H9 (cell line): ENCODE measurements at regions not wholly inside any gene's neighbourhood (a gene's known extent, or its start where the extent isn't known, plus 50 kb on each side); places are given as distances from the start of the nearest gene placed in this dataset.
"Not testable (repeated sequence)": the region's sequence is repeated elsewhere in the genome, so short reads cannot be mapped to it uniquely, and the experiment has no call there.

Experiments used
- DNase-seq: peaks from one replicate; pipeline ENCODE4 v3.0.0-alpha.2; 2017
- H2AFZ ChIP-seq: one replicate; pipeline ENCODE4 v1.6.1; 2013; ENCODE audit warnings: mild to moderate bottlenecking, low read length, control low read depth, moderate library complexity
- H2AK5ac ChIP-seq: 2 replicates; pipeline ENCODE4 v1.6.1; 2013; ENCODE audit warnings: low read length, control low read depth, mixed read lengths; ENCODE audit not compliant: insufficient read length
- H2BK120ac ChIP-seq: one replicate; pipeline ENCODE4 v1.6.1; 2013; ENCODE audit warnings: low read depth, mild to moderate bottlenecking, low read length, control low read depth, inconsistent platforms; ENCODE audit not compliant: poor library complexity, severe bottlenecking
- H2BK12ac ChIP-seq: 2 replicates; pipeline ENCODE4 v1.6.1; 2013; ENCODE audit warnings: low read length, control low read depth, mixed read lengths, low read depth; ENCODE audit not compliant: insufficient read length
- H2BK15ac ChIP-seq: 2 replicates; pipeline ENCODE4 v1.6.1; 2013; ENCODE audit warnings: low read depth, low read length, control low read depth
- H2BK20ac ChIP-seq: one replicate; pipeline ENCODE4 v1.6.1; 2013; ENCODE audit warnings: low read depth, mild to moderate bottlenecking, low read length, control low read depth, inconsistent platforms; ENCODE audit not compliant: poor library complexity, severe bottlenecking
- H2BK5ac ChIP-seq: 2 replicates; pipeline ENCODE4 v1.6.1; 2013; ENCODE audit warnings: low read length, control low read depth, mixed read lengths; ENCODE audit not compliant: insufficient read length
- H3K14ac ChIP-seq: 2 replicates; pipeline ENCODE4 v1.6.1; 2013; ENCODE audit warnings: low read length, control low read depth; ENCODE audit not compliant: insufficient read depth
- H3K18ac ChIP-seq: 2 replicates; pipeline ENCODE4 v1.6.1; 2013; ENCODE audit warnings: low read depth, mild to moderate bottlenecking, mixed read lengths, low read length, control low read depth; ENCODE audit not compliant: insufficient read length
- H3K23ac ChIP-seq: 2 replicates; pipeline ENCODE4 v1.6.1; 2013; ENCODE audit warnings: low read length, control low read depth, mixed read lengths, low read depth; ENCODE audit not compliant: insufficient read length
- H3K23me2 ChIP-seq: 2 replicates; pipeline ENCODE4 v1.6.1; 2013; ENCODE audit warnings: low read depth, mild to moderate bottlenecking, mixed read lengths, low read length, control low read depth; ENCODE audit not compliant: insufficient read length, poor library complexity, severe bottlenecking
- H3K27ac ChIP-seq: 2 replicates; pipeline ENCODE4 v1.5.1; 2013; ENCODE audit warnings: low read length, control low read depth, mixed read lengths, low read depth; ENCODE audit not compliant: insufficient read length
- H3K27me3 ChIP-seq: 2 replicates; pipeline ENCODE4 v1.6.1; 2013; ENCODE audit warnings: low read length, control low read depth, inconsistent platforms; ENCODE audit not compliant: insufficient read depth
- H3K4ac ChIP-seq: 2 replicates; pipeline ENCODE4 v1.6.1; 2013; ENCODE audit warnings: low read depth, mild to moderate bottlenecking, control low read depth, inconsistent platforms, low read length, moderate library complexity
- H3K4me1 ChIP-seq: 2 replicates; pipeline ENCODE4 v1.6.1; 2013; ENCODE audit warnings: low read length, control low read depth, inconsistent platforms; ENCODE audit not compliant: insufficient read depth
- H3K4me2 ChIP-seq: 2 replicates; pipeline ENCODE4 v1.6.1; 2013; ENCODE audit warnings: low read length, control low read depth, mixed read lengths; ENCODE audit not compliant: insufficient read length, insufficient read depth
- H3K56ac ChIP-seq: 2 replicates; pipeline ENCODE4 v1.6.1; 2013; ENCODE audit warnings: low read depth, mild to moderate bottlenecking, mixed read lengths, low read length, control low read depth; ENCODE audit not compliant: insufficient read length
- H3K79me1 ChIP-seq: 2 replicates; pipeline ENCODE4 v1.6.1; 2013; ENCODE audit warnings: low read depth, mild to moderate bottlenecking, moderate library complexity, low read length, control low read depth, inconsistent platforms; ENCODE audit not compliant: insufficient read depth, poor library complexity, severe bottlenecking
- H3K79me2 ChIP-seq: 2 replicates; pipeline ENCODE4 v1.6.1; 2013; ENCODE audit warnings: low read length, control low read depth, inconsistent platforms; ENCODE audit not compliant: insufficient read depth
- H3K9ac ChIP-seq: 2 replicates; pipeline ENCODE4 v1.6.1; 2013; ENCODE audit warnings: low read length, control low read depth, mixed read lengths; ENCODE audit not compliant: insufficient read length; ENCODE audit errors: extremely low read depth
- H3K9me3 ChIP-seq: one replicate; pipeline ENCODE4 v1.6.1; 2013; ENCODE audit warnings: low read depth, low read length, inconsistent platforms; ENCODE audit not compliant: control insufficient read depth
- H3T11ph ChIP-seq: one replicate; pipeline ENCODE4 v1.6.1; 2013; ENCODE audit warnings: mild to moderate bottlenecking, low read length, control low read depth, inconsistent platforms
- H4K20me1 ChIP-seq: one replicate; pipeline ENCODE4 v1.6.1; 2013; ENCODE audit not compliant: control insufficient read depth, insufficient read length, insufficient read depth
- H4K5ac ChIP-seq: 2 replicates; pipeline ENCODE4 v1.6.1; 2013; ENCODE audit warnings: low read depth, mild to moderate bottlenecking, mixed read lengths, low read length, control low read depth; ENCODE audit not compliant: insufficient read length
- H4K8ac ChIP-seq: replicated peaks from 2 replicates; pipeline ENCODE4 v1.6.1; 2013; ENCODE audit warnings: low read length, control low read depth, mixed read lengths, low read depth; ENCODE audit not compliant: insufficient read length
- H4K91ac ChIP-seq: 2 replicates; pipeline ENCODE4 v1.6.1; 2013; ENCODE audit warnings: low read depth, mild to moderate bottlenecking, moderate library complexity, mixed read lengths, low read length, control low read depth; ENCODE audit not compliant: insufficient read length
- H3K27ac Mint-ChIP-seq, 3 experiments: 2 replicates in 2 of 3; 3 replicates in 1 of 3; pipeline ENCODE4 v1.8.0; 2020 to 2021; ENCODE audit warnings: mixed read lengths in 3 of 3, mild to moderate bottlenecking in 1 of 3, moderate library complexity in 1 of 3
- H3K27me3 Mint-ChIP-seq: 2 replicates; pipeline ENCODE4 v1.8.0; 2021; ENCODE audit warnings: low read depth, mild to moderate bottlenecking, moderate library complexity, mixed read lengths
- H3K36me3 Mint-ChIP-seq, 3 experiments: 2 replicates in 2 of 3; 3 replicates in 1 of 3; pipeline ENCODE4 v1.8.0; 2020 to 2021; ENCODE audit warnings: low read depth in 3 of 3, mixed read lengths in 3 of 3; ENCODE audit not compliant: insufficient read depth in 1 of 3
- H3K4me1 Mint-ChIP-seq, 2 experiments: 2 replicates each; pipeline ENCODE4 v1.8.0; 2020; ENCODE audit warnings: mixed read lengths in 2 of 2
- H3K4me3 Mint-ChIP-seq, 2 experiments: 2 replicates in 1 of 2; 3 replicates in 1 of 2; pipeline ENCODE4 v1.8.0; 2020 to 2021; ENCODE audit warnings: mild to moderate bottlenecking in 2 of 2, mixed read lengths in 2 of 2, moderate library complexity in 1 of 2
- H3K9me3 Mint-ChIP-seq, 2 experiments: 2 replicates in 1 of 2; 3 replicates in 1 of 2; pipeline ENCODE4 v1.8.0; 2020; ENCODE audit warnings: mild to moderate bottlenecking in 2 of 2, mixed read lengths in 2 of 2, moderate library complexity in 1 of 2
- CTCF ChIP-seq: fragments of 200-600 bp; sonication (generic); conservative IDR thresholded peaks from 3 replicates; pipeline ENCODE4 v1.8.0; 2021; ENCODE audit warnings: antibody characterized with exemption, mild to moderate bottlenecking
- WGBS: extraction: QIAGEN DNeasy Blood & Tissue Kit; methylation state at CpG from one replicate; pipeline ENCODE4 v1.1.7; 2013; ENCODE audit warnings: missing lambda C conversion rate, low lambda C conversion rate, mixed read lengths; ENCODE audit not compliant: insufficient read length; ENCODE audit errors: extremely low coverage; 5-methylcytosine and 5-hydroxymethylcytosine counted together

- Histone ChIP-seq H3K23ac (no peak overlapping the region), H3K79me1 (no peaks in the 10 kb centered on the region), H3K56ac (no peak overlapping the region), H3K27ac (no peak overlapping the region), H3K23me2 (no peaks in the 10 kb centered on the region), H2BK15ac (no peak overlapping the region), H3T11ph (no peak overlapping the region), H3K79me2 (no peaks in the 10 kb centered on the region), H2BK12ac (no peak overlapping the region), H3K9me3 (no peaks in the 10 kb centered on the region), H3K4me1 (no peaks in the 10 kb centered on the region), H2BK5ac (no peak overlapping the region), H4K91ac (no peak overlapping the region), H4K20me1 (no peaks in the 10 kb centered on the region), H4K8ac (no peak overlapping the region), H2AK5ac (no peak overlapping the region), H2AFZ (no peak overlapping the region), H4K5ac (no peak overlapping the region), H3K27me3 (no peaks in the 10 kb centered on the region), H2BK20ac (no peak overlapping the region), H3K4ac (no peak overlapping the region), H3K4me2 (no peak overlapping the region), H3K18ac (no peak overlapping the region), H3K14ac (no peak overlapping the region), H2BK120ac (no peak overlapping the region), H3K9ac (no peak overlapping the region)
- no peaks in the 10 kb centered on the region for H3K9me3 Mint-ChIP-seq
- H3K36me3 Mint-ChIP-seq = no peaks in the 10 kb centered on the region
- WGBS = no CpG with 5 or more reads among the region's 3 CpGs
- TF ChIP-seq CTCF = no peak
- no peaks in the 10 kb centered on the region for H3K27me3 Mint-ChIP-seq
- H3K27ac Mint-ChIP-seq = no peak overlapping the region
- no peak overlapping the region for H3K4me3 Mint-ChIP-seq
- no peak for DNase-seq
- no peaks in the 10 kb centered on the region for H3K4me1 Mint-ChIP-seq
Measured at GRCh38 chr16:60404401-60404800, 1631.8 kb downstream of the CDH8 start.

- not testable (repeated sequence) for H3K27me3 Mint-ChIP-seq, H2AK5ac ChIP-seq, H3K4me3 Mint-ChIP-seq, H3K9me3 ChIP-seq, H3K27me3 ChIP-seq, H3K27ac ChIP-seq, H3K4me2 ChIP-seq, H3T11ph ChIP-seq, H3K56ac ChIP-seq, H3K14ac ChIP-seq, H4K20me1 ChIP-seq, H3K23me2 ChIP-seq, H3K4ac ChIP-seq, H3K9me3 Mint-ChIP-seq, H4K91ac ChIP-seq, H2AFZ ChIP-seq, H2BK12ac ChIP-seq, H2BK15ac ChIP-seq, H4K5ac ChIP-seq, H3K9ac ChIP-seq, H3K4me1 ChIP-seq, H2BK120ac ChIP-seq, H3K4me1 Mint-ChIP-seq, H3K36me3 Mint-ChIP-seq, H3K79me2 ChIP-seq, DNase-seq, H2BK20ac ChIP-seq, H4K8ac ChIP-seq, H3K18ac ChIP-seq, H3K23ac ChIP-seq, H3K79me1 ChIP-seq, H3K27ac Mint-ChIP-seq, H2BK5ac ChIP-seq
- WGBS = no CpG with 5 or more reads among the region's 9 CpGs
Measured at GRCh38 chr16:60402941-60403340, 1633.3 kb downstream of the CDH8 start.
